ENCODE measurements at regions not wholly inside any gene's neighbourhood (a gene's known extent, or its start where the extent isn't known, plus 50 kb on each side); places are given as distances from the start of the nearest gene placed in this dataset.
"Not testable (repeated sequence)": the region's sequence is repeated elsewhere in the genome, so short reads cannot be mapped to it uniquely, and the experiment has no call there.

GRCh38 chr11:39768214-39768613 is 1691.2 kb downstream of the LRRC4C start:
- peaks cover 7% of the 10 kb centered on the region for H3K9me3 ChIP-seq
- ATAC-seq (no peak), DNase-seq (no peak)
- TF ChIP-seq CTCF (IDR thresholded peaks at IDR 0.05): no peak
- H3K4me1 ChIP-seq (ENCODE audit: low read depth): no peaks in the 10 kb centered on the region
- no peaks in the 10 kb centered on the region for H3K36me3 ChIP-seq (ENCODE audit: low read depth)
- intact Hi-C loops (cut with DNase I, micrococcal nuclease): no loop called here
- no peak overlapping the region for H3K4me3 ChIP-seq

GRCh38 chr11:39745401-39745800 is 1714.1 kb downstream of the LRRC4C start:
- intact Hi-C loops (cut with DNase I, micrococcal nuclease): no loop called here
- Histone ChIP-seq H3K9me3 (peaks cover 28% of the 10 kb centered on the region), H3K36me3 (ENCODE audit: low read depth) (no peaks in the 10 kb centered on the region), H3K4me3 (no peak overlapping the region), H3K4me1 (ENCODE audit: low read depth) (no peaks in the 10 kb centered on the region)
- ATAC-seq (no peak), DNase-seq (no peak)
- TF ChIP-seq CTCF (IDR thresholded peaks at IDR 0.05): no peak

GRCh38 chr11:39741066-39741465 is 1718.4 kb downstream of the LRRC4C start:
- Histone ChIP-seq H3K36me3 (ENCODE audit: low read depth) (no peaks in the 10 kb centered on the region), H3K4me1 (ENCODE audit: low read depth) (no peaks in the 10 kb centered on the region), H3K9me3 (peaks cover 24% of the 10 kb centered on the region), H3K4me3 (no peak overlapping the region)
- ATAC-seq (no peak), DNase-seq (no peak)
- TF ChIP-seq CTCF (IDR thresholded peaks at IDR 0.05): no peak
- intact Hi-C loops (cut with DNase I, micrococcal nuclease): no loop called here

GRCh38 chr11:39736351-39736750 is 1723.1 kb downstream of the LRRC4C start:
- H3K4me3 ChIP-seq; ATAC-seq; intact Hi-C loops (cut with DNase I, micrococcal nuclease); H3K4me1 ChIP-seq (ENCODE audit: low read depth); DNase-seq; H3K36me3 ChIP-seq (ENCODE audit: low read depth): not testable (repeated sequence)
- peaks cover 14% of the 10 kb centered on the region for H3K9me3 ChIP-seq

- intact Hi-C loops (cut with DNase I, micrococcal nuclease): no loop called here
Measured at GRCh38 chr11:39732001-39732400, 1727.5 kb downstream of the LRRC4C start.

GRCh38 chr11:39725081-39725480 is 1734.4 kb downstream of the LRRC4C start:
- intact Hi-C loops (cut with DNase I, micrococcal nuclease): no loop called here
- H3K4me3 ChIP-seq: no peak overlapping the region
- no peaks in the 10 kb centered on the region for H3K4me1 ChIP-seq (ENCODE audit: low read depth)
- no peak for DNase-seq
- no peak for ATAC-seq
- H3K36me3 ChIP-seq (ENCODE audit: low read depth): no peaks in the 10 kb centered on the region
- no peaks in the 10 kb centered on the region for H3K9me3 ChIP-seq
- no peak for TF ChIP-seq CTCF (IDR thresholded peaks at IDR 0.05)

More at GRCh38 chr11:39732001-39732400, 1727.5 kb downstream of the LRRC4C start:
- no peak for ATAC-seq
- no peak for TF ChIP-seq CTCF (IDR thresholded peaks at IDR 0.05)
- H3K4me3 ChIP-seq: no peak overlapping the region
- no peak for DNase-seq
- no peaks in the 10 kb centered on the region for H3K36me3 ChIP-seq (ENCODE audit: low read depth)
- H3K9me3 ChIP-seq: peaks cover 10% of the 10 kb centered on the region
- no peaks in the 10 kb centered on the region for H3K4me1 ChIP-seq (ENCODE audit: low read depth)
